H1 (cell line): ENCODE measurements at regions not wholly inside any gene's neighbourhood (a gene's known extent, or its start where the extent isn't known, plus 50 kb on each side); places are given as distances from the start of the nearest gene placed in this dataset.

ENCODE experiments used
- CBX5 ChIP-seq: fragments of 300-800, 300-1000 bp; sonication (generic); IDR thresholded peaks from 2 replicates; pipeline ENCODE4 v1.7.1; 2016; ENCODE audit warnings: antibody characterized with exemption, low read length, low read depth
- CEBPB ChIP-seq: IDR thresholded peaks from 2 replicates; pipeline ENCODE4 v1.6.1; 2012; ENCODE audit warnings: low read depth, low read length
- CHD2 ChIP-seq: IDR thresholded peaks from 2 replicates; pipeline ENCODE4 v1.6.1; 2012; ENCODE audit warnings: low read length, improper control_type of control experiment
- EP300 ChIP-seq, 2 experiments: IDR thresholded peaks; 1 replicate in 1 of 2; 2 replicates in 1 of 2; pipeline ENCODE4 v1.6.1; 2011 to 2012; ENCODE audit warnings: low read depth in 2 of 2, low read length in 2 of 2, mild to moderate bottlenecking in 2 of 2, borderline replicate concordance in 1 of 2, inconsistent platforms in 1 of 2, moderate library complexity in 1 of 2
- GTF2F1 ChIP-seq: IDR thresholded peaks from 2 replicates; pipeline ENCODE4 v1.6.1; 2012; ENCODE audit warnings: low read depth, low read length, improper control_type of control experiment, borderline replicate concordance
- MAFK ChIP-seq: IDR thresholded peaks from 2 replicates; pipeline ENCODE4 v1.6.1; 2012; ENCODE audit warnings: low read depth, mild to moderate bottlenecking, improper control_type of control experiment, low read length
- POLR2A ChIP-seq, 2 experiments: IDR thresholded peaks; 1 replicate in 1 of 2; 2 replicates in 1 of 2; pipeline ENCODE4 v1.6.1; 2011; ENCODE audit warnings: low read depth in 2 of 2, low read length in 2 of 2, mild to moderate bottlenecking in 2 of 2; ENCODE audit errors: control extremely low read depth in 1 of 2
- RAD21 ChIP-seq, 2 experiments: IDR thresholded peaks in 1 of 2; conservative IDR thresholded peaks in 1 of 2; 2 replicates each; pipeline ENCODE4 v1.6.1; 2011; ENCODE audit warnings: low read depth in 2 of 2, low read length in 2 of 2, improper control_type of control experiment in 1 of 2, inconsistent platforms in 1 of 2, mild to moderate bottlenecking in 1 of 2, moderate library complexity in 1 of 2
- RBBP5 ChIP-seq: IDR thresholded peaks from 2 replicates; pipeline ENCODE4 v1.7.1; 2012; ENCODE audit warnings: low read depth, mild to moderate bottlenecking, inconsistent platforms, low read length, moderate library complexity, borderline replicate concordance
- RFX5 ChIP-seq: IDR thresholded peaks from 2 replicates; pipeline ENCODE4 v1.6.1; 2011; ENCODE audit warnings: low read depth, low read length, improper control_type of control experiment, borderline replicate concordance
- SUZ12 ChIP-seq: fragments of 200-600 bp; sonication (generic); IDR thresholded peaks from 2 replicates; pipeline ENCODE4 v1.6.1; 2012; ENCODE audit warnings: mild to moderate bottlenecking, inconsistent platforms, low read length, moderate library complexity, mixed read lengths
- TF ChIP-seq, protein P1 (sequence below), 3 experiments: IDR thresholded peaks; 1 replicate in 2 of 3; 2 replicates in 1 of 3; pipeline versions ENCODE4 v1.5.1 to v1.6.1; 2011; ENCODE audit warnings: low read length in 3 of 3, mild to moderate bottlenecking in 3 of 3, inconsistent platforms in 2 of 3, low read depth in 1 of 3, moderate library complexity in 1 of 3; ENCODE audit not compliant: insufficient read depth in 1 of 3; ENCODE audit errors: control extremely low read depth in 1 of 3
- TF ChIP-seq, protein P2 (sequence below): IDR thresholded peaks from 2 replicates; pipeline ENCODE4 v1.6.1; 2011; ENCODE audit warnings: low read length, improper control_type of control experiment

DNA sequence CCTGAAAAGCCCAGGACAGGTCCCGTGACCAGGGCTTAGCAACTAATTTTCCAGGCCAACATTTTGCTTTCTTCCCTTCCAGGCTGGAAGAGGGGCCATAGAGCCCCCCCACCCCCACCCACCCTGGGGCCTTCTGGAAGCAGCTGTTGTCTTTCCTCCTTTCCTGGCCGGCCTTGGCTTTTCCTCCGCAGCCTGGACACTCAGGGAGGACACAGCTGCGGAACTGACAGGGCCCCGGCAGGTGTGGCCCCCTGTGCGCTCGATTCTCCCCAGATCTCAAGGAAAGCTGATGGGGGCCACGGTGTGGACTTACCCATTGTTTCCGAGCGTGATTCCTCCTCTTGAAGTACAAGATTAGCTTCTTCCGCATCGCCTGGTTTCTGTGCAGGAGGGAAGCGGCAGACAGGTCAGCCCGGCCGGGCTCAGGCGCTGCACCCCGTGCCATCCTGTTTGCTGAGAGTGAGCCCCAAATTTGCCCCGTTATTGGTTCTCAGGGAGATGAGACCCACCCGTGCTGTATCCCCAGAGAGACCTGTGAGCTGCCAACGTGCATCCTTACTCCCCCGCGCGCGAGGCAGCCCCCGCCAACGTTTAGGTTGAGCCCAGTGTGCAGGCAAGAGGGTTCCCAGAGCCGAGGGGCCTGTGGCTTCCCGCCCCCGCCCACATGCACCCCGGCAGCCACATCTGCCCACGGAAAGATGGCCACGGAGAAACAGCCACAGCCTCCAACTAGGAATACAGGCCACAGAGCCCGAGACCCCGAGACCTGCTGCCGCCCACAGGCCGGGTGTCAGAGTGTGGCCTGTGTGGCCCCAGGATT is 129.6 kb downstream of the NCOR2 start:
- TF ChIP-seq RAD21 (IDR thresholded peaks at IDR 0.05 in 1 of 2, conservative IDR thresholded peaks at IDR 0.05 in 1 of 2; ENCODE audit: low read depth in 2 of 2, low read length in 2 of 2), result no peak
- no peak for TF ChIP-seq RBBP5
- TF ChIP-seq SUZ12, result no peak
- TF ChIP-seq, protein P1, sequence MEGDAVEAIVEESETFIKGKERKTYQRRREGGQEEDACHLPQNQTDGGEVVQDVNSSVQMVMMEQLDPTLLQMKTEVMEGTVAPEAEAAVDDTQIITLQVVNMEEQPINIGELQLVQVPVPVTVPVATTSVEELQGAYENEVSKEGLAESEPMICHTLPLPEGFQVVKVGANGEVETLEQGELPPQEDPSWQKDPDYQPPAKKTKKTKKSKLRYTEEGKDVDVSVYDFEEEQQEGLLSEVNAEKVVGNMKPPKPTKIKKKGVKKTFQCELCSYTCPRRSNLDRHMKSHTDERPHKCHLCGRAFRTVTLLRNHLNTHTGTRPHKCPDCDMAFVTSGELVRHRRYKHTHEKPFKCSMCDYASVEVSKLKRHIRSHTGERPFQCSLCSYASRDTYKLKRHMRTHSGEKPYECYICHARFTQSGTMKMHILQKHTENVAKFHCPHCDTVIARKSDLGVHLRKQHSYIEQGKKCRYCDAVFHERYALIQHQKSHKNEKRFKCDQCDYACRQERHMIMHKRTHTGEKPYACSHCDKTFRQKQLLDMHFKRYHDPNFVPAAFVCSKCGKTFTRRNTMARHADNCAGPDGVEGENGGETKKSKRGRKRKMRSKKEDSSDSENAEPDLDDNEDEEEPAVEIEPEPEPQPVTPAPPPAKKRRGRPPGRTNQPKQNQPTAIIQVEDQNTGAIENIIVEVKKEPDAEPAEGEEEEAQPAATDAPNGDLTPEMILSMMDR (IDR thresholded peaks at IDR 0.05; ENCODE audit: control extremely low read depth in 1 of 3, insufficient read depth in 1 of 3, low read depth in 1 of 3, low read length in 3 of 3), result no peak
- TF ChIP-seq CHD2, result no peak
- no peak for TF ChIP-seq POLR2A (IDR thresholded peaks at IDR 0.05; ENCODE audit: control extremely low read depth in 1 of 2, low read depth in 2 of 2, low read length in 2 of 2)
- TF ChIP-seq CBX5, result no peak
- TF ChIP-seq MAFK, result no peak
- TF ChIP-seq RFX5, result no peak
- TF ChIP-seq GTF2F1, result no peak
- TF ChIP-seq, protein P2, sequence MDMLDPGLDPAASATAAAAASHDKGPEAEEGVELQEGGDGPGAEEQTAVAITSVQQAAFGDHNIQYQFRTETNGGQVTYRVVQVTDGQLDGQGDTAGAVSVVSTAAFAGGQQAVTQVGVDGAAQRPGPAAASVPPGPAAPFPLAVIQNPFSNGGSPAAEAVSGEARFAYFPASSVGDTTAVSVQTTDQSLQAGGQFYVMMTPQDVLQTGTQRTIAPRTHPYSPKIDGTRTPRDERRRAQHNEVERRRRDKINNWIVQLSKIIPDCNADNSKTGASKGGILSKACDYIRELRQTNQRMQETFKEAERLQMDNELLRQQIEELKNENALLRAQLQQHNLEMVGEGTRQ, result no peak
- TF ChIP-seq EP300 (IDR thresholded peaks at IDR 0.05; ENCODE audit: borderline replicate concordance in 1 of 2, low read depth in 2 of 2, low read length in 2 of 2), result no peak
- no peak for TF ChIP-seq CEBPB
